BLaER1 treated with 17β-estradiol and CSF1 and Interleukin-3, amounts not matched to agents 10 nM and 100 nM (cell line): ENCODE measurements at regions not wholly inside any gene's neighbourhood (a gene's known extent, or its start where the extent isn't known, plus 50 kb on each side); places are given as distances from the start of the nearest gene placed in this dataset.

Experiments
- H3K27ac ChIP-seq, 11 experiments: shearing (Covaris generic); formaldehyde crosslinking; 2 replicates each; pipeline ENCODE4 v1.8.1; 2022
- H3K27me3 ChIP-seq, 11 experiments: shearing (Covaris generic); formaldehyde crosslinking; 2 replicates each; pipeline ENCODE4 v1.8.1; 2022
- H3K36me3 ChIP-seq, 11 experiments: shearing (Covaris generic); formaldehyde crosslinking; 2 replicates each; pipeline ENCODE4 v1.8.1; 2022
- H3K4me1 ChIP-seq, 10 experiments: shearing (Covaris generic); formaldehyde crosslinking; 2 replicates each; pipeline ENCODE4 v1.8.1; 2022
- H3K4me2 ChIP-seq, 11 experiments: shearing (Covaris generic); formaldehyde crosslinking; 2 replicates each; pipeline ENCODE4 v1.8.1; 2022
- H3K4me3 ChIP-seq, 10 experiments: shearing (Covaris generic); formaldehyde crosslinking; 2 replicates each; pipeline ENCODE4 v1.8.1; 2022
- H3K9ac ChIP-seq, 11 experiments: shearing (Covaris generic); formaldehyde crosslinking; 2 replicates each; pipeline ENCODE4 v1.8.1; 2022
- H3K9me3 ChIP-seq, 11 experiments: shearing (Covaris generic); formaldehyde crosslinking; replicated peaks in 1 of 11; 2 replicates each; pipeline ENCODE4 v1.8.1; 2022
- H4K20me1 ChIP-seq, 11 experiments: shearing (Covaris generic); formaldehyde crosslinking; 2 replicates each; pipeline ENCODE4 v1.8.1; 2022
- Cebpa-rat ChIP-seq, 11 experiments: shearing (Covaris generic); IDR thresholded peaks; 2 replicates each; pipeline ENCODE4 v1.8.1; 2022

DNA sequence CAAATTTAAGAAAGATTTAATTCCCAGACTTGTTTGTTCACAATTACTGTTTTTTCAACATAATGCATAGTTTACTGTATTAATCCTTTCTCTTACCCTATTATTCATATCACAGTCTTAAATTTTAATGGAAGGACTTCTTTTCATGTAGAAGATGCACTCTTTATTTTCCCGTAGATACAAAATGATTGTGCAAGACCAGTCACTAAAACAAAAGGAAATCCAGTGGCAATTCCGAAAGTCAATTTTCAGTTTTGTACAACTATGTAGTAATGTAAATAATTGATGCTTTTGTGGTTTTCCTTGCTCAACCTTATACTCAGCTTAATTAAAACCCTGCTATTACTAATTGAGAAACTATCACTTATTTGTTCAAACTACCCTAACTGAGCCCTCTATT, 361.5 kb upstream of the PTCHD4 start:
- no peak overlapping the region for H3K27ac ChIP-seq
- H3K9ac ChIP-seq: no peak overlapping the region
- no peaks in the 10 kb centered on the region for H4K20me1 ChIP-seq
- no peak for TF ChIP-seq Cebpa-rat (IDR thresholded peaks at IDR 0.05)
- H3K9me3 ChIP-seq: no peaks in the 10 kb centered on the region
- no peaks in the 10 kb centered on the region for H3K36me3 ChIP-seq
- H3K4me2 ChIP-seq: no peak overlapping the region
- H3K27me3 ChIP-seq: no peaks in the 10 kb centered on the region
- H3K4me1 ChIP-seq: no peaks in the 10 kb centered on the region
- no peak overlapping the region for H3K4me3 ChIP-seq

DNA sequence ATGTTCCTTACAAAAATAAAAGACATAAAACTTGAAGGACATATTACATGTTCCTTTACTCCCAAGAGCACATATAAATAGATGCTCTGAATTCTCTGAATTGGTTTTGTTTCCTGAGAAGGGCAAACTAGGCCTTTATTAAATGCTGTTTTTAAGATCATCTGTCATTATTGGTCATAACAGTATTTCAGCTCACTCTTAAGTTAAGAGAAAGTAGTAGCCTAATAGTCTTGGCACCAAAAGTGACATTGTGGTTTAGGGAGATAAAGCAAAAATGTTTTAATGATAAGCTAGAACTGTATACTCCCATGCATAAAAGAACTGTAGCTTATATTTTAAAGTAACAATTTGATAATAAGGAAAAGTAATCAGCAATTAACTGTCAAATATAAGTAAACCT, 361.1 kb upstream of the PTCHD4 start:
- Histone ChIP-seq H3K27me3 (no peaks in the 10 kb centered on the region), H3K27ac (no peak overlapping the region), H3K4me2 (no peak overlapping the region), H3K9ac (no peak overlapping the region), H3K36me3 (no peaks in the 10 kb centered on the region), H3K4me3 (no peak overlapping the region), H3K9me3 (no peaks in the 10 kb centered on the region), H4K20me1 (no peaks in the 10 kb centered on the region), H3K4me1 (no peaks in the 10 kb centered on the region)
- TF ChIP-seq Cebpa-rat (IDR thresholded peaks at IDR 0.05): no peak

DNA sequence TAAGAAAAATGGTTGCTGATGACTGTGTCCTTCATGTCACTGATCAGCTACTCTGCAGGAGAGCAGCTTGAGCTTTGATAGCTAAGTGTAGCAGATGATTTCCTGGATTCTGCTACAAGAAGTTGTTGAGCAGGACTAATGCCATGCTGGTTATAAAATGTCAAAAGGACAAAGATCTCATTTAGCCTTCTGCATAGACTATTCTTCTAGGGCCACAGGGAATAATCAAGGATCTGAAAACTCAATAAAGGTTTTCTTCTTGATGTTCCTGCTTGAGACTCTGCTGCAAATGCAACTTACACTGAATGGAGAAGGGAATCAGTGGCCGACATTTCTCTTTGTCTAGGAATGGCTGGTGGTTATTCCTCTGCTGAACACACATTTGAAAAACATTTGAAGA, 360.3 kb upstream of the PTCHD4 start:
- H3K27ac ChIP-seq: no peak overlapping the region
- H3K27me3 ChIP-seq: no peaks in the 10 kb centered on the region
- no peaks in the 10 kb centered on the region for H3K4me1 ChIP-seq
- no peak overlapping the region for H3K9ac ChIP-seq
- peaks cover 0 to 5% (median 0%) of the 10 kb centered on the region in 11 experiments; a peak in 1 of 22 replicates for H3K9me3 ChIP-seq
- H3K4me2 ChIP-seq: no peak overlapping the region
- TF ChIP-seq Cebpa-rat (IDR thresholded peaks at IDR 0.05): no peak
- no peak overlapping the region for H3K4me3 ChIP-seq
- no peaks in the 10 kb centered on the region for H4K20me1 ChIP-seq
- no peaks in the 10 kb centered on the region for H3K36me3 ChIP-seq

DNA sequence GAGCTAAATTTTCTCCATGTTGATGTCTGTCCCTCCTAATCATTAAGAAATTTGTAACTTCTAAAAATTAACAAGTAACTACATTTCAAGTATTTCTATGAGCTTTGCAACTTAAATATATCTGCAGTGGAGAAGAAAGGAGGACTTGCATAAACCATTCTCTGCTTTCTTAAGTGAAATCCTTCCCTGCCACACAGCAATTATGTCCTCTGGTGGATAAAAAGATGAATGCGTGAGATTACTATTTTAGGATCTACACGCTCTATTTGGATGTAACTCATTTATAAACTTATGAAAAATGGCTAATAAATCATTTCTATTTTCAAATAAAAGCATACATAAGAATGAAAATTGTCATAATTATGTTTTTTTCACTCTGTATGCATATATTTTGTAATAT, 338.0 kb upstream of the PTCHD4 start:
- Histone ChIP-seq H3K9ac (no peak overlapping the region), H3K4me3 (no peak overlapping the region)
- no peak for TF ChIP-seq Cebpa-rat (IDR thresholded peaks at IDR 0.05)

DNA sequence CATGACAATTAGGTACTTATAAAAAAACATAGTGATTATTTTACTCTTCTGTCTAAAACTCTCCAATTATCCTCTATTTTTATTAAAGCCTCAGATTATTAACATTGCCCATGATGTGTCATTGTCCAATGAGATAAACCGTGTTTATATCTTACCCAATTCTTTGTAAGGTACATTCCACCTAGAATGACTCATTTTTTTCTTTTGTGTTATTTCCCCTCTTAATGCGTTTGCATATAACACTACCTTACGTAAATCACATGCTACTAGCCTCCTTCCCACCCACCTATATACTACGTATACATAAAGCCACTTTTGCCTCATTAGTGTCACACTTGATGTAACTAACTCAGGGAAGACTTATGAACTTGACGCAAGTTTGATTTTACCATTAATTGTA, 336.3 kb upstream of the PTCHD4 start:
- Histone ChIP-seq H3K27me3 (no peaks in the 10 kb centered on the region), H3K9me3 (peaks cover 0 to 17% (median 0%) of the 10 kb centered on the region in 11 experiments; a peak in 2 of 22 replicates), H3K4me3 (no peak overlapping the region), H3K27ac (no peak overlapping the region), H3K36me3 (no peaks in the 10 kb centered on the region), H3K4me1 (no peaks in the 10 kb centered on the region), H4K20me1 (no peaks in the 10 kb centered on the region), H3K9ac (no peak overlapping the region), H3K4me2 (no peak overlapping the region)
- no peak for TF ChIP-seq Cebpa-rat (IDR thresholded peaks at IDR 0.05)

More for the DNA sequence above, 338.0 kb upstream of the PTCHD4 start:
- Histone ChIP-seq H3K27me3 (no peaks in the 10 kb centered on the region), H4K20me1 (no peaks in the 10 kb centered on the region), H3K4me2 (no peak overlapping the region), H3K9me3 (peaks cover 0 to 17% (median 0%) of the 10 kb centered on the region in 11 experiments; a peak in 2 of 22 replicates), H3K27ac (no peak overlapping the region), H3K36me3 (no peaks in the 10 kb centered on the region), H3K4me1 (no peaks in the 10 kb centered on the region)

DNA sequence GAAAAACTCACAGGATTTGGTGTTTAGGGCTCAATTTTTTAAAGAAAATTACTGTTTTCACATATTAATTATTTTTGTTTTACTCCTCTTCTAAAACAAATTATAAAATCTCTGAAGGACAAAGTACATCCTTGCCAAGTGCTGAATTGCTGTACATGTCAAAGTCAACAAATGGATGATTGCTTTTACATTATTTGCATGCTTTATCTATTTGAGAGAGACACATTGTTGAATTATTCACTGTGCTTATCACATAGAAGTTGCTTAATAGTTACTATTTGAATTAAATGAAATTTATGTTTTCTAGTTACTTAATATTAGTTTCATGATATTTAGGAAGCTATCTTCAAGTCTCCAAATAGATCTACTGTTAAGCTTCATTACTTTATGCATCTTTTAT, 318.6 kb upstream of the PTCHD4 start:
- Histone ChIP-seq H3K4me3 (no peak overlapping the region), H3K36me3 (no peaks in the 10 kb centered on the region), H3K9me3 (no peaks in the 10 kb centered on the region), H3K4me1 (peaks cover 0 to 26% (median 0%) of the 10 kb centered on the region in 10 experiments; a peak in 7 of 20 replicates), H3K4me2 (no peak overlapping the region), H3K9ac (no peak overlapping the region), H3K27me3 (0 out of 22 replicates have a peak, but pooled peaks cover 0 to 4% (median 0%) of the 10 kb centered on the region in 11 experiments), H4K20me1 (no peaks in the 10 kb centered on the region), H3K27ac (no peak overlapping the region)
- no peak for TF ChIP-seq Cebpa-rat (IDR thresholded peaks at IDR 0.05)

DNA sequence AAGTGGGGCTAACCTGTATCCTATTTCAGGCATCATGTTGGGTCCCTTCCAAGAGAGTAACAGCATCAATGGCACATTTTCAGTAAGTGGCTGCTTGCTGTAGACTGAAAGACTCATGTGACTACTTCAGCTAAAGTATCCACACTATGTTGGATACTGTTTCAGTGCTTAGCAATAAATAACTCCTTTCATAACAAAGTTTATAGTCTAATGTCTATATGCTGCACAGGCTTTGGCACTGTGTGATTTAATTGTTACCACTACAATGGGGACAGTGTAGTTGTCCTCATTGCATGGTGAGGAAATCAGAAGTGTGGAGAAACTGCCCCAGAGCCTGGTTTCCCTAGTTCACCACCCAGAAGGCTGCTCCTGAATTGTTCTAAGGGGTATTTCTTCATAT, 318.0 kb upstream of the PTCHD4 start:
- Histone ChIP-seq H4K20me1 (no peaks in the 10 kb centered on the region), H3K9ac (no peak overlapping the region), H3K36me3 (no peaks in the 10 kb centered on the region), H3K4me1 (peaks cover 0 to 26% (median 0%) of the 10 kb centered on the region in 10 experiments; a peak in 7 of 20 replicates), H3K27me3 (0 out of 22 replicates have a peak, but pooled peaks cover 0 to 4% (median 0%) of the 10 kb centered on the region in 11 experiments), H3K4me3 (no peak overlapping the region), H3K9me3 (no peaks in the 10 kb centered on the region), H3K27ac (no peak overlapping the region), H3K4me2 (no peak overlapping the region)
- TF ChIP-seq Cebpa-rat (IDR thresholded peaks at IDR 0.05): no peak

DNA sequence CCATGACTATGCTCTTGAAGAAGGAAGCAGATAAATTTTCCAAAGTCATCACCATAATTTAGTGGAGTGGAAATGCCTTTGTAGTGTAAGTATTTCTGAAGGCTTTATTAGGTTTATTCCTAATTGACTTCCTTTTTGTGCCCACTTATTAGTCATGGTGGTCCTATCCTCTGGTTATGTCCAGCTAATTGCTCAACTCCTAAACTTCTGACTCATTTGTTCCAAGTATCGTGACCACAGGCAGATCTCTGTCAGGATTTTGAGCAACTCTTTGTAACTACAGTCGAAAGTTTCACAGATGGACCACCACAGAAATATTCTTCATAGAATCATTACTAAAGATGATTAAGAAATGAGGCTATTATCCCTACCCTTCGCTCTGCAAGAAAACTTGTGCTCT, 315.6 kb upstream of the PTCHD4 start:
- peak overlapping the region in 4 of 11 experiments; percentile 33 to 60 (median 49); a peak in 8 of 22 replicates for H3K4me2 ChIP-seq
- no peak overlapping the region for H3K9ac ChIP-seq
- H3K4me1 ChIP-seq: peaks cover 0 to 26% (median 0%) of the 10 kb centered on the region in 10 experiments; a peak in 7 of 20 replicates
- 0 out of 22 replicates have a peak, but pooled peaks cover 0 to 3% (median 0%) of the 10 kb centered on the region in 11 experiments for H3K36me3 ChIP-seq
- peak overlapping the region in 1 of 11 experiments; percentile 49; a peak in 2 of 22 replicates for H3K27ac ChIP-seq
- no peak overlapping the region for H3K4me3 ChIP-seq
- TF ChIP-seq Cebpa-rat (IDR thresholded peaks at IDR 0.05): peak in 2 of 11 experiments; percentile 36 to 79; a peak in 3 of 22 replicates
- peaks cover 9 to 15% (median 13%) of the 10 kb centered on the region in 11 experiments for H3K9me3 ChIP-seq
- no peaks in the 10 kb centered on the region for H4K20me1 ChIP-seq
- peaks cover 0 to 14% (median 0%) of the 10 kb centered on the region in 11 experiments; a peak in 2 of 22 replicates for H3K27me3 ChIP-seq

DNA sequence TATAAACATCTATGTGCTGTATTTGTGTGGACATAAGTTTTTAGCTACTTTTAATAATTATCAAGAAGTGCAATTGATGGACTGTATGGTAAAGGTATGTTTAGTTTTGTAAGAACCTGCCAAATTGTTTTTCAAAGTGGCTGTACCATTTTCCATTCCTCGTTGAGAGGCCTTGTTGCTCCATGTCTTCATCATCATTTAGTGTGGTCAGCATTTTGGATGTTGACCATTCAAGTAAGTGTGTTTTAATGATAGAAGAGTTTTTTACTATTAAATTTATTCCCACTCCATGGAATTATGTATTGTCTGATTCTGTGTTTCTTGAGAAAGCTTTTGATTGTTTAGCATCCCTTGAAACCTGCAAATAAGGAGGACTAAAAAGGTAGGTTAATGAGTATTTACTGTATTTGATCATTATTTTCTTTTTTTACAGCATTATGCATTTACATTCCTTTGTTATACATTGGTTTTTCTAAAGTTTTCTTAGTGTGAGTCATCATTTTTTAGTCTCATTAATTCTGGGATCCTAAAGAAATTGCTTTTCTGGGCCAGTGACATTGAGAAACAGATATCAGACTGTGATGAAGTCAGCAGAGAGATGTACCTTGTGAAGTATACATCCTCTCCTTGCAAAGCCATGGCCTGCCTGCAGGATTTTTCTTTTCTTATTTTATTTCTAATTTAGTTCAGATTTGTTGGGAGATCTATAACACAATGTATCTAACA, 312.8 kb upstream of the PTCHD4 start:
- Histone ChIP-seq H3K4me3 (no peak overlapping the region), H3K9me3 (peaks cover 9 to 15% (median 13%) of the 10 kb centered on the region in 11 experiments), H3K4me1 (peaks cover 0 to 21% (median 2%) of the 10 kb centered on the region in 10 experiments; a peak in 6 of 20 replicates), H3K4me2 (no peak overlapping the region), H3K27ac (no peak overlapping the region), H3K9ac (no peak overlapping the region), H3K27me3 (peaks cover 0 to 12% (median 0%) of the 10 kb centered on the region in 11 experiments; a peak in 2 of 22 replicates), H4K20me1 (no peaks in the 10 kb centered on the region), H3K36me3 (0 out of 22 replicates have a peak, but pooled peaks cover 0 to 3% (median 0%) of the 10 kb centered on the region in 11 experiments)
- no peak for TF ChIP-seq Cebpa-rat (IDR thresholded peaks at IDR 0.05)
